H1 (cell line): ENCODE measurements at regions not wholly inside any gene's neighbourhood (a gene's known extent, or its start where the extent isn't known, plus 50 kb on each side); places are given as distances from the start of the nearest gene placed in this dataset.

ENCODE experiments used
- SAP30 ChIP-seq: fragments of 300-600 bp; sonication (generic); IDR thresholded peaks from 2 replicates; pipeline ENCODE4 v1.7.1; 2012; ENCODE audit warnings: low read length, moderate library complexity, mild to moderate bottlenecking, inconsistent platforms; ENCODE audit not compliant: insufficient read depth, insufficient replicate concordance

DNA sequence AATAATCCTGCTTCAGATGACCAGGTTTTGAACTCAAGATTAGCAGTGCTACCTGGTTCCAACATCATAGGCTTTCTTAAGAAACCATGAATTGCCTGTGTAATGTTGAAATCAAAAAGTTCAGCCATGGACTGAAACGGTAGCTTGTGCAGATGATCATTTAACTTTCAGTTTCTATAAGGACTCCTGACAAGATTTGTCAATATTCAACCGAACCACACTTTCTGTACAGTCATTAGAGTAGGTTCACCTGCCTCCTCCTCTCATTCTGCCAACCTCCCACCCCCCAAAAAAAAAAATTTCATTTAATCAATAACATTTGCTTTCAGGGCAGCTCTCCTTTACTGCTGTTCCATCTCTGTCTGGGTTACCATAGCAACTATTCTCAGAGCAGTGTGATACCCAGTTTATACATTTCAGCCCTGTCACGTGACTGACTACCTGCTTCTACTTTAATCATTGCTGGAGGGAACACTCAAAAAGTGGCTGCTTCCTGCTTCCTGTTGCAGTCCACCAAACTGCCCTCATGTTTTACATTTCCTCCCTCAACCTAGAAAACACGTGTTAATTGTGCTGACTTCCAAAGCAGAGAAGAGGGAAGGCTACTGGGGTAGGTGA, 275.5 kb downstream of the SS18 start (continued):
- TF ChIP-seq SAP30 = no peak
